Stimulated activated CD4-positive, alpha-beta T cell treated with anti-CD3 and anti-CD28 coated beads, Interleukin-1b, Interleukin-23, amount 100 ng/mL, for 24 hours (primary cell): ENCODE measurements at regions not wholly inside any gene's neighbourhood (a gene's known extent, or its start where the extent isn't known, plus 50 kb on each side); places are given as distances from the start of the nearest gene placed in this dataset.

ENCODE experiments used
- DNase-seq, 4 experiments: peaks; one replicate each; pipeline ENCODE4 v3.0.0-alpha.2; 2020; ENCODE audit warnings: low read depth in 4 of 4, low spot score in 1 of 4

GRCh38 chr16:5468488-5468887 lies 370.9 kb upstream of the EEF2KMT start:
- DNase-seq, result no peak

GRCh38 chr16:5467552-5467951 lies 370.0 kb upstream of the EEF2KMT start:
- no peak for DNase-seq

- no peak for DNase-seq
Observed at GRCh38 chr16:5466551-5466950, 369.0 kb upstream of the EEF2KMT start.

- no peak for DNase-seq
Observed at GRCh38 chr16:5465714-5466113, 368.1 kb upstream of the EEF2KMT start.

GRCh38 chr16:5463820-5464219 lies 366.2 kb upstream of the EEF2KMT start:
- no peak for DNase-seq

- DNase-seq, result no peak
Observed at GRCh38 chr16:5461574-5461973, 364.0 kb upstream of the EEF2KMT start.

- DNase-seq, result no peak
Observed at GRCh38 chr16:5461141-5461540, 363.5 kb upstream of the EEF2KMT start.

GRCh38 chr16:5460701-5461100 lies 363.1 kb upstream of the EEF2KMT start:
- no peak for DNase-seq

- no peak for DNase-seq
Observed at GRCh38 chr16:5459863-5460262, 362.3 kb upstream of the EEF2KMT start.

- DNase-seq, result no peak
Observed at GRCh38 chr16:5455110-5455509, 357.5 kb upstream of the EEF2KMT start.

- no peak for DNase-seq
Observed at GRCh38 chr16:5454349-5454748, 356.8 kb upstream of the EEF2KMT start.

GRCh38 chr16:5451641-5452040 lies 354.0 kb upstream of the EEF2KMT start:
- DNase-seq, result no peak

- no peak for DNase-seq
Observed at GRCh38 chr16:5450409-5451104, 353.0 kb upstream of the EEF2KMT start.

- DNase-seq, result no peak
Observed at GRCh38 chr16:5449901-5450300, 352.3 kb upstream of the EEF2KMT start.

GRCh38 chr16:5448798-5449197 lies 351.2 kb upstream of the EEF2KMT start:
- no peak for DNase-seq

GRCh38 chr16:5447734-5448133 lies 350.1 kb upstream of the EEF2KMT start:
- no peak for DNase-seq

GRCh38 chr16:5446623-5447240 lies 349.1 kb upstream of the EEF2KMT start:
- no peak for DNase-seq

- DNase-seq, result no peak
Observed at GRCh38 chr16:5444189-5444588, 346.6 kb upstream of the EEF2KMT start.

GRCh38 chr16:5442986-5443385 lies 345.4 kb upstream of the EEF2KMT start:
- DNase-seq, result no peak

GRCh38 chr16:5442054-5442453 lies 344.5 kb upstream of the EEF2KMT start:
- no peak for DNase-seq

- no peak for DNase-seq
Observed at GRCh38 chr16:5438591-5438990, 341.0 kb upstream of the EEF2KMT start.

GRCh38 chr16:5433587-5433986 lies 336.0 kb upstream of the EEF2KMT start:
- no peak for DNase-seq

GRCh38 chr16:5432166-5432565 lies 334.6 kb upstream of the EEF2KMT start:
- no peak for DNase-seq
